Endothelial cell of umbilical vein (primary cell): ENCODE measurements at regions not wholly inside any gene's neighbourhood (a gene's known extent, or its start where the extent isn't known, plus 50 kb on each side); places are given as distances from the start of the nearest gene placed in this dataset.

Experiments
- BruUV-seq: library from RNA; stranded (reverse); fragments of 400-500 nt; replicated peaks from 2 replicates; lab custom pipeline; 2021; lab: Mats Ljungman, UMichigan
- CTCF ChIA-PET: fragments of 300-600, 350-600 bp; sonication (Branson Sonifier 250); formaldehyde crosslinking; loops from one replicate; lab custom pipeline; 2021; ENCODE audit warnings: antibody characterized with exemption, inconsistent platforms; lab: Charles Lee
- POLR2A ChIA-PET: fragments of 300-600, 350-600 bp; sonication (Branson Sonifier 250); formaldehyde crosslinking; loops from one replicate; lab custom pipeline; 2021; ENCODE audit warnings: antibody characterized with exemption, inconsistent platforms; lab: Charles Lee
- DNase-seq: peaks from one replicate; pipeline ENCODE4 v3.0.0-alpha.2; 2011; ENCODE audit warnings: low read depth, low spot score
- FAIRE-seq: peaks from 2 replicates; lab custom pipeline; 2011; peaks lifted over from hg19 to GRCh38; lab: Jason Lieb, UNC
- H2AFZ ChIP-seq: 2 replicates; pipeline ENCODE4 v1.6.0; 2012; ENCODE audit warnings: low read depth, low read length, control low read depth, inconsistent platforms
- H3K27ac ChIP-seq: 2 replicates; pipeline ENCODE4 v1.5.1; 2011; ENCODE audit warnings: low read depth, mild to moderate bottlenecking, control low read depth, low read length, moderate library complexity; ENCODE audit not compliant: insufficient read depth
- H3K27me3 ChIP-seq, 2 experiments: 2 replicates each; pipeline versions ENCODE4 v1.6.0 to v1.6.1; 2011; ENCODE audit warnings: low read length in 2 of 2, mixed read lengths in 1 of 2; ENCODE audit not compliant: control insufficient read depth in 2 of 2, insufficient read depth in 2 of 2
- H3K36me3 ChIP-seq, 2 experiments: 2 replicates in 1 of 2; 3 replicates in 1 of 2; pipeline ENCODE4 v1.5.1; 2011; ENCODE audit warnings: low read length in 2 of 2, mild to moderate bottlenecking in 1 of 2, moderate library complexity in 1 of 2; ENCODE audit not compliant: control insufficient read depth in 2 of 2, insufficient read depth in 2 of 2; ENCODE audit errors: extremely low read depth in 1 of 2
- H3K4me1 ChIP-seq: 3 replicates; pipeline ENCODE4 v1.5.1; 2011; ENCODE audit warnings: mild to moderate bottlenecking, low read length; ENCODE audit not compliant: control insufficient read depth, insufficient read depth; ENCODE audit errors: extremely low read depth
- H3K4me2 ChIP-seq: 2 replicates; pipeline ENCODE4 v1.6.1; 2011; ENCODE audit warnings: low read length, control low read depth, mixed read lengths; ENCODE audit not compliant: insufficient read depth
- H3K4me3 ChIP-seq, 3 experiments: fragments of 200-600 bp in 1 of 3; sonication (generic), shearing (Covaris generic) in 1 of 3; replicated peaks in 1 of 3; 2 replicates each; pipeline ENCODE4 v1.5.1; 2011 to 2016; ENCODE audit warnings: control low read depth in 3 of 3, low read length in 3 of 3, mild to moderate bottlenecking in 2 of 3, inconsistent platforms in 1 of 3, low read depth in 1 of 3, moderate library complexity in 1 of 3; ENCODE audit not compliant: insufficient read depth in 1 of 3
- H3K79me2 ChIP-seq: 2 replicates; pipeline ENCODE4 v1.6.0; 2012; ENCODE audit warnings: low read length, inconsistent platforms; ENCODE audit not compliant: control insufficient read depth, insufficient read depth
- H3K9ac ChIP-seq: replicated peaks from 2 replicates; pipeline ENCODE3; 2011; ENCODE audit warnings: low read length, control low read depth; ENCODE audit not compliant: insufficient read depth; ENCODE audit errors: extremely low read depth
- H3K9me1 ChIP-seq: replicated peaks from 3 replicates; pipeline ENCODE4 v1.6.0; 2011; ENCODE audit warnings: mild to moderate bottlenecking, low read length; ENCODE audit not compliant: control insufficient read depth, insufficient read depth; ENCODE audit errors: extremely low read depth
- H3K9me3 ChIP-seq: replicated peaks from 2 replicates; pipeline ENCODE4 v1.5.1; 2012; ENCODE audit warnings: low read length, inconsistent platforms; ENCODE audit not compliant: control insufficient read depth, insufficient read depth
- H4K20me1 ChIP-seq: replicated peaks from 2 replicates; pipeline ENCODE3; 2011; ENCODE audit warnings: mild to moderate bottlenecking, low read length; ENCODE audit not compliant: control insufficient read depth, insufficient read depth; ENCODE audit errors: extremely low read depth
- CTCF ChIP-seq, 2 donors: IDR thresholded peaks; 1 replicate in 1 of 2; 2 replicates in 1 of 2; pipeline ENCODE4 v1.5.1; 2011; ENCODE audit warnings: low read length in 2 of 2, mild to moderate bottlenecking in 2 of 2, moderate library complexity in 2 of 2, control low read depth in 1 of 2, inconsistent platforms in 1 of 2, low read depth in 1 of 2; ENCODE audit not compliant: insufficient read depth in 1 of 2; ENCODE audit errors: extremely low read depth in 1 of 2
- EZH2 ChIP-seq: IDR thresholded peaks from 2 replicates; pipeline ENCODE4 v1.6.1; 2012; ENCODE audit warnings: borderline replicate concordance, low read depth, mild to moderate bottlenecking, moderate library complexity, low read length, inconsistent platforms; ENCODE audit not compliant: severe bottlenecking
- FOS ChIP-seq: IDR thresholded peaks from 2 replicates; pipeline ENCODE4 v1.6.1; 2011; ENCODE audit warnings: mild to moderate bottlenecking, low read length, moderate library complexity, borderline replicate concordance; ENCODE audit not compliant: insufficient read depth
- GATA2 ChIP-seq: IDR thresholded peaks from 2 replicates; pipeline ENCODE4 v1.7.0; 2011; ENCODE audit warnings: low read depth, mild to moderate bottlenecking, moderate library complexity, mixed read lengths, low read length; ENCODE audit not compliant: insufficient read length, insufficient read depth
- JUN ChIP-seq: IDR thresholded peaks from 2 replicates; pipeline ENCODE4 v1.6.1; 2011; ENCODE audit warnings: borderline replicate concordance, low read depth; ENCODE audit not compliant: insufficient read length, insufficient read depth
- MYC ChIP-seq: IDR thresholded peaks from one replicate; pipeline ENCODE4 v1.6.1; 2011; ENCODE audit warnings: mild to moderate bottlenecking, low read depth, low read length
- POLR2A ChIP-seq: IDR thresholded peaks from 2 replicates; pipeline ENCODE4 v1.6.1; 2012; ENCODE audit warnings: low read depth, mild to moderate bottlenecking, control low read depth, low read length
- POLR2AphosphoS5 ChIP-seq: IDR thresholded peaks from 2 replicates; pipeline ENCODE4 v1.6.1; 2012; ENCODE audit warnings: low read depth, mild to moderate bottlenecking, control low read depth, low read length, moderate library complexity; ENCODE audit not compliant: insufficient read depth
- dilution Hi-C: fragments of 300-500 bp; cut with MboI; formaldehyde crosslinking; loops from one replicate; pipeline ENCODE4 v1.15.0; 2019; ENCODE audit warnings: low sequenced_read_pairs; ENCODE audit not compliant: extremely low pct_ligation_motif_present
- intact Hi-C: fragments of 100-400 bp; cut with micrococcal nuclease; formaldehyde crosslinking; loops from one replicate; pipeline ENCODE4 v1.10.0; 2022
- TF ChIP-seq, protein P1 (sequence below): IDR thresholded peaks from 2 replicates; pipeline ENCODE4 v1.6.1; 2011; ENCODE audit not compliant: insufficient read depth, insufficient read length

- Histone ChIP-seq H4K20me1 (no peaks in the 10 kb centered on the region), H3K4me3 (no peak overlapping the region), H3K79me2 (no peaks in the 10 kb centered on the region), H3K4me1 (no peaks in the 10 kb centered on the region), H3K9me1 (no peaks in the 10 kb centered on the region), H3K27ac (no peak overlapping the region), H3K27me3 (no peaks in the 10 kb centered on the region), H3K36me3 (no peaks in the 10 kb centered on the region), H2AFZ (no peak overlapping the region), H3K9ac (no peak overlapping the region), H3K9me3 (no peaks in the 10 kb centered on the region), H3K4me2 (no peak overlapping the region)
- CTCF ChIA-PET = no interaction called here
- DNase-seq (no peak), FAIRE-seq (no peak)
- TF ChIP-seq FOS (no peak), POLR2A (no peak), EZH2 (no peak), POLR2AphosphoS5 (no peak), GATA2 (no peak), CTCF (IDR thresholded peaks at IDR 0.05; ENCODE audit: extremely low read depth in 1 of 2, insufficient read depth in 1 of 2, low read depth in 1 of 2, low read length in 2 of 2) (no peak), JUN (no peak), MYC (no peak)
- TF ChIP-seq, protein P1, sequence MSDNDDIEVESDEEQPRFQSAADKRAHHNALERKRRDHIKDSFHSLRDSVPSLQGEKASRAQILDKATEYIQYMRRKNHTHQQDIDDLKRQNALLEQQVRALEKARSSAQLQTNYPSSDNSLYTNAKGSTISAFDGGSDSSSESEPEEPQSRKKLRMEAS = no peak
- intact Hi-C loops (no loop called here), dilution Hi-C loops (no loop called here)
- BruUV-seq = no TSS peak
- POLR2A ChIA-PET = no interaction called here
Measured at GRCh38 chr20:52749938-52750337, 222.2 kb upstream of the TSHZ2 start.
